Coronary artery (tissue), 2 donors: ENCODE measurements at regions not wholly inside any gene's neighbourhood (a gene's known extent, or its start where the extent isn't known, plus 50 kb on each side); places are given as distances from the start of the nearest gene placed in this dataset.
"Not testable (repeated sequence)": the region's sequence is repeated elsewhere in the genome, so short reads cannot be mapped to it uniquely, and the experiment has no call there.

Experiments used
- DNase-seq: peaks from one replicate; pipeline ENCODE4 v3.0.0-alpha.2; 2017; ENCODE audit warnings: low spot score
- H3K27ac ChIP-seq, 2 donors: fragments of 200-600 bp; sonication (generic); one replicate each; pipeline ENCODE4 v1.5.1; 2016 to 2019
- H3K4me3 ChIP-seq: fragments of 200-600 bp; sonication (generic); 2 replicates; pipeline ENCODE4 v1.5.1; 2016; ENCODE audit warnings: mild to moderate bottlenecking, moderate library complexity
- TF ChIP-seq, protein P1 (sequence below): fragments of 200-600 bp; sonication (generic); IDR thresholded peaks from one replicate; pipeline ENCODE4 v1.5.1; 2019; ENCODE audit warnings: antibody characterized with exemption

GRCh38 chr6:26232940-26233648 lies 131.9 kb upstream of the BTN3A2 start:
- Histone ChIP-seq H3K27ac (peak overlapping the region in 1 of 2 donors; percentile 76), H3K4me3 (peak overlapping the region; percentile 69)
- TF ChIP-seq, protein P1, sequence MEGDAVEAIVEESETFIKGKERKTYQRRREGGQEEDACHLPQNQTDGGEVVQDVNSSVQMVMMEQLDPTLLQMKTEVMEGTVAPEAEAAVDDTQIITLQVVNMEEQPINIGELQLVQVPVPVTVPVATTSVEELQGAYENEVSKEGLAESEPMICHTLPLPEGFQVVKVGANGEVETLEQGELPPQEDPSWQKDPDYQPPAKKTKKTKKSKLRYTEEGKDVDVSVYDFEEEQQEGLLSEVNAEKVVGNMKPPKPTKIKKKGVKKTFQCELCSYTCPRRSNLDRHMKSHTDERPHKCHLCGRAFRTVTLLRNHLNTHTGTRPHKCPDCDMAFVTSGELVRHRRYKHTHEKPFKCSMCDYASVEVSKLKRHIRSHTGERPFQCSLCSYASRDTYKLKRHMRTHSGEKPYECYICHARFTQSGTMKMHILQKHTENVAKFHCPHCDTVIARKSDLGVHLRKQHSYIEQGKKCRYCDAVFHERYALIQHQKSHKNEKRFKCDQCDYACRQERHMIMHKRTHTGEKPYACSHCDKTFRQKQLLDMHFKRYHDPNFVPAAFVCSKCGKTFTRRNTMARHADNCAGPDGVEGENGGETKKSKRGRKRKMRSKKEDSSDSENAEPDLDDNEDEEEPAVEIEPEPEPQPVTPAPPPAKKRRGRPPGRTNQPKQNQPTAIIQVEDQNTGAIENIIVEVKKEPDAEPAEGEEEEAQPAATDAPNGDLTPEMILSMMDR = no peak
- no peak for DNase-seq

GRCh38 chr6:26233649-26234420 lies 131.2 kb upstream of the BTN3A2 start:
- DNase-seq = no peak

GRCh38 chr6:26234421-26235301 lies 130.3 kb upstream of the BTN3A2 start:
- TF ChIP-seq, protein P1 = no peak

More at GRCh38 chr6:26233649-26234420, 131.2 kb upstream of the BTN3A2 start:
- TF ChIP-seq, protein P1 = no peak
- Histone ChIP-seq H3K4me3 (peak overlapping the region; percentile 69), H3K27ac (peak overlapping the region; percentile 76)

DNA sequence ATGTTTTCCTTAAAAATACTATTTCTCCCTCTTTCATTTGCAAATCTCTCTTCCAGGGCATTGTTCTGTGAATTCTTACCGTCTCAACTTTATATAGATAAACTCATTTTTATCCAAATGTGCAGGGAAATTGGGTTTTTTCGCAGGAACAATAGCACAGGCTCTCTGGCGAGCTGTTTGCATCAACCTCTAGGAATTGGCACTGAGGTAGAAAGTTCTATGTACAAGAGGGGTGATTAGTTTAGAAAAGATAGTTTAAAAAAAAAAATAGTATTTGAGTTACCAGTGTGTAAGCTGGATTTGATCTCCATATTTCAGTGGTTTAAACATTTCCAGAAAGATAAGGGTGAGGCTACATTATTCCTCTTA lies 129.7 kb upstream of the BTN3A2 start:
- TF ChIP-seq, protein P1 = no peak
- peak overlapping the region; percentile 69 for H3K4me3 ChIP-seq
- peak overlapping the region; percentile 14 to 76 for H3K27ac ChIP-seq
- no peak for DNase-seq

More at GRCh38 chr6:26234421-26235301, 130.3 kb upstream of the BTN3A2 start:
- DNase-seq = no peak
- peak overlapping the region; percentile 69 for H3K4me3 ChIP-seq
- H3K27ac ChIP-seq = peak overlapping the region; percentile 76

DNA sequence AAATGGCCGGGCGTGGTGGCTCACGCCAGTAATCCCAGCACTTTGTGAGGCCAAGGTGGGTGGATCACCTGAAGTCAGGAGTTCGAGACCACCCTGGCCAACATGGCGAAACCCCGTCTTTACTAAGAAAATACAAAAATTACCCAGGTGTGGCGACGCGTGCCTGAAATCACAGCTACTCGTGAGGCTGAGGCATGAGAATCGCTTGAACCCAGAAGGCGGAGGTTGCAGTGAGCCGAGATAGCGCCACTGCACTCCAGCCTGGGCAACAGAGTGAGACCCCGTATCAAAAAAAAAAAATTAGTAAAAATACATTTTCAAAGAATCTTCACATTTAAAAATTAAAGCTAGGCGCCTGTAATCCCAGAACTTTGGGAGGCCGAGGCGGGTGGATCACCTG lies 125.6 kb upstream of the BTN3A2 start:
- H3K4me3 ChIP-seq = peak overlapping the region; percentile 77
- H3K27ac ChIP-seq, DNase-seq: not testable (repeated sequence)

DNA sequence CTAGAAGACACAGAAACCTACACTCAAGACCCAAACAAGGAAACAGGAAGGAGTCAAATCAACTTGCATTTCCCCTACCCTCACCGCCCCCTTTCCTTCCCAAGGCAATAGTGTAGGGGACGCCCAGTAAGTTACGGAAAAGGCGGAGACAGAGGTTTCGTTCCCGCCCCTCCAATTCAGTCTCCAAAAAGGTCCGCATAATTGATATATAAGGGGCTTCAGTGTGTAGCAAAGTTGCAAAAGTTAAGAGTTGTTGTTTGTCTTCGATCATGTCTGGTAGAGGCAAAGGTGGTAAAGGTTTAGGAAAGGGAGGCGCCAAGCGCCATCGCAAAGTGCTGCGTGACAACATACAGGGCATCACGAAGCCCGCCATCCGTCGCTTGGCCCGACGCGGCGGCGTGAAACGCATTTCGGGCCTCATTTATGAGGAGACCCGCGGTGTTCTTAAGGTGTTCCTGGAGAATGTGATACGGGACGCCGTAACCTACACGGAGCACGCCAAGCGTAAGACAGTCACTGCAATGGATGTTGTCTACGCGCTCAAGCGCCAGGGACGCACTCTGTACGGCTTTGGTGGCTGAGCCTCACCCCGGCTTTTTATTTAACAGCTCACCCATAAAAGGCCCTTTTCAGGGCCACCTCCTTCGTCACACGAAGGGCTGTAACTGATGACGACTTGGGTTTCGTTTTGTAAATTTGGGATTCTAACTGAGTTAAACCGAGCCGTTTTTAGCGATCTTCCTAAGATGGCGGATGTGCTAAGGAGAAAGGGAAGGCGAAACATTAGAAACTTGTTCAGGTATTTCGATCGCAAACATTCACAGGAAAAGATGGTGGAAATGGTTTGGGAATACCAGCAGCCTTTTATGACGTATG lies 124.6 kb upstream of the BTN3A2 start:
- DNase-seq = no peak
- TF ChIP-seq, protein P1 = no peak
- Histone ChIP-seq H3K4me3 (peak overlapping the region; percentile 77), H3K27ac (peak overlapping the region; percentile 79 to 89)
